NCI-H187 treated with DMSO at 0.1 percent for 48 hours (cell line): ENCODE measurements at regions not wholly inside any gene's neighbourhood (a gene's known extent, or its start where the extent isn't known, plus 50 kb on each side); places are given as distances from the start of the nearest gene placed in this dataset.

ENCODE experiments used
- DNase-seq: peaks from one replicate; lab custom pipeline; 2025; lab: John Stamatoyannopoulos, UW

GRCh38 chr6:149217466-149217888, 100.0 kb upstream of the TAB2 start:
- DNase-seq = no peak

- no peak for DNase-seq
Observed at GRCh38 chr6:149218471-149218870, 99.0 kb upstream of the TAB2 start.

GRCh38 chr6:149218915-149219314, 98.6 kb upstream of the TAB2 start:
- no peak for DNase-seq

GRCh38 chr6:149220882-149221773, 96.4 kb upstream of the TAB2 start:
- DNase-seq = no peak

DNA sequence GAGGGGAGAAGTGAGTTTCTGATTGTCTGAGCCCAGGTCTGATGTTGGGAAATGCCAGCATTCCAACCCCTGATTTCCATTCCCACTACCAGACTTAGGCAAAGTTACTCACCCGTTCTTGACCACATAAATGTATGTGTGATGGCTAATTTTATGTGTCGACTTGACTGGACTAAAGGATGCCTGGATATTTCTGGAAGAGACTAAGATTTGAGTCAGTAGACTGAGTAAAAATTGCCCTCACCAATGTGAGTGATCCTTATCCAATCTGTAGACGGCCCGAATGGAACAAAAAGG, 95.8 kb upstream of the TAB2 start:
- no peak for DNase-seq

DNA sequence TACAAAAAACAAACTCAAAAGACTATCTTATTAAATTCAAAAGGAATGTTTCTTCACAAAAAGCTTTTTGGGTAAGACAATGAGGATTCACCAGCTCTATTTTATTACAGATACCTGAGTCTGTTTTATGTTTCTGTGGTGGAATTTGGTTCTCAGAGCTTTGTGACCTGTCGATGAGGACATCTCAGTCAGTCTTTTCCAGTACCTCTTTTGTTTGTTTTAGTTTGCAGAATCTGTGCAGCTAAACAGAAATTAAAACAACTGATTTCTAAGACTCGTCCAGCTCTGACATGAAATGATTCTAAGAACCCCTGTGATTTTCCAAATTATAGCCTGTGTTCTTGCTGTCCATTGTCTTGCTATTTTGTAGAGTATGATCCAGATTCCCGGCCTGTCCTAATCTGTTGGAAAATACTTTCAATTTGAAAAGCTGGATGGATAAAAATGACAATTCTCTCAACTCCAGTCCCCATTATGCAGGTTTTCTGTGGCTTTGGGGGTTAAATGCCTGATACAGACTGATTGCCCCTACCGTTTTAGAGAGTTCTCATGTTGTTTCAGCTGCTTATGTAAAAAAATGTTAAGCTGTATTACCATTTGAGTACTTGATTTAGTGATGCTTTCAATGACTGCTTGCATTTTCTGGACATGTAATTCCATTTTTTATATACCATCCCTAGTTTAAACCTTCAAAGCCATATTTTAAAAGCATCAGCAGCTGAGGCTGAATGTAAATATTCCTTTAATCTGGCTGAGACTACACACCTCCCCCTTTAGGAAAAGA, 94.2 kb upstream of the TAB2 start:
- no peak for DNase-seq

GRCh38 chr6:149223904-149224351, 93.6 kb upstream of the TAB2 start:
- DNase-seq = no peak

GRCh38 chr6:149224399-149224798, 93.1 kb upstream of the TAB2 start:
- no peak for DNase-seq

- DNase-seq = no peak
Observed at GRCh38 chr6:149225370-149225769, 92.1 kb upstream of the TAB2 start.

DNA sequence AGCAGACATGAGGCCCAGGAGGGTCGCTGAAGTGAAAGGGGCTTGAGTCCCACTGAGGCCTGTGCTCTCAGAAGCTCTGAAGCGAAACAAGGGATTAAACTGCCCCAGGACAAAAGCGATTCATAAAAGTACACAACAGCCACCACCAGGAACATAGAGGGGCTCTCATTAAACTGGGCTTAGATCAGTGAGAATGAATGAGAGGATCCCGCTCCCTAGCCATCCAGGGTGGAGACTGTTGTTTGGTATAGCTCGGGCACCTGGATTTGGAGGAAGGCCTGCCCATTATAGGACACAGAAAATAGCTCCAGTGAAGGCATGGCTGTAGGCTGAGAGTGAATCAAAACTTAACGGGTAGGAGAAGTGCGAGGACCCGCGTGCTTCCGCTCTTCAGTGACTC, 91.6 kb upstream of the TAB2 start:
- DNase-seq = no peak

GRCh38 chr6:149227796-149228195, 89.7 kb upstream of the TAB2 start:
- DNase-seq = no peak

GRCh38 chr6:149228311-149228955, 89.1 kb upstream of the TAB2 start:
- no peak for DNase-seq

DNA sequence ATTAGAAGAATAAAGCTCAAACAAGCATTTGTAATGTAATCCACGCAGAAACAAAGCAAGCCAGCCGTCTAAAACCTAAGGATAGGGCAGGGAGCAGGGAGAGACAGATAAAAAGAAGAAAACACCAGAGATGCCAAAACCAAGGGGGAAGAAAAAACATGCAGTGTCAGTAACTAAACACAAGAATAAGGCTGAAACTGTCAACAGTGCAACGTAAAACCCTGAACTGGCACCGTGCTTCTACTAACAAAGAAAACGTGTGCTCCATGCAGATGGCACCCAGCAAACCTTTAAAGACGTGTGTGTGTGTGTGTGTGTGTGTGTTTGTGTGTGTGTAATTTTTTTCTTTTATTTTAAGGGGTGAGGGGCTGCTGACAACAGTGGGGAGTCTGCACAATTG, 88.4 kb upstream of the TAB2 start:
- no peak for DNase-seq

GRCh38 chr6:149230712-149231460, 86.6 kb upstream of the TAB2 start:
- DNase-seq = no peak

DNA sequence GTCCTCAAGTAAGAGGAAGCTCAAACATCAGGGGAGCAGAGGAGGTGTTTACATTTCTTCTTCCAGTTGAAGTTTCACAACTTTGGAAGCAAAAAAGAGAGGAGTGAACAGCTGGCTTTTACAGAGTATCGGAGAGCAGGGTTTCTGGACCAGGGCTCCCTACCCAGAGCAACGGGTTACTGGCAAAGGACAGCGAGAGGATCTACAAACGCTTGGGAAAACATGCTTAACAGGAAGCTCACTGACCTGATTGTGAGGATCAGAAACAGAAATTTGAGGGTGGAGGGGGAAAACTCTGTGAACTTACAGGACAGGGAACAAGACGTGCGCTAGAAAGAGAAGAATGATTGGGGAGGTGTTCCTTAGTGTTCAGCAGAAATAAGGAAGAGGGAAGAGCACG, 85.7 kb upstream of the TAB2 start:
- DNase-seq = no peak

- DNase-seq = no peak
Observed at GRCh38 chr6:149233056-149233715, 84.3 kb upstream of the TAB2 start.

GRCh38 chr6:149234051-149234962, 83.2 kb upstream of the TAB2 start:
- DNase-seq = no peak

- no peak for DNase-seq
Observed at GRCh38 chr6:149235130-149235561, 82.4 kb upstream of the TAB2 start.

DNA sequence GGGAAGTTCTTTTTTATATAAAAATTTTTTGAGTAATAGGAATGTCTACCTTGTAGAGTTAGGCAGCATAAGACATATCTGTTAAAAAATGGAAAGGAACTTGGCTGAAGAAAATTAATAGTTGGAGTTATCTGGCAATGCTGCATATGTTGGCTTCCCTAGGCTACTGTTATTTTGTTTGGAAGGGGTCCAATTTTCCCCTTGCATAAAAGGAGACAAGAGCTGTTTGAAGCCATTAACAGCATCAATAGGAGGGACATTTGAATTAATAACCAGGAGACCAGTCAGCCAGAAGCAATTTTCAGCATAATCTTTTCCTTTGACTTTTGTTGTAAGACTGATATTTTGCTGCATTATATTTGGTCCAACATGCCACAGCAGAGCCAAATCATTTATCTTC, 80.9 kb upstream of the TAB2 start:
- DNase-seq = no peak

GRCh38 chr6:149237464-149237863, 80.0 kb upstream of the TAB2 start:
- DNase-seq = no peak
